H1 (cell line): ENCODE measurements at regions not wholly inside any gene's neighbourhood (a gene's known extent, or its start where the extent isn't known, plus 50 kb on each side); places are given as distances from the start of the nearest gene placed in this dataset.

ENCODE experiments used
- BRCA1 ChIP-seq: IDR thresholded peaks from 2 replicates; pipeline ENCODE4 v1.6.1; 2012; ENCODE audit warnings: low read depth, low read length, improper control_type of control experiment
- ZNF274 ChIP-seq: IDR thresholded peaks from 2 replicates; pipeline ENCODE4 v1.7.0; 2012; ENCODE audit warnings: low read length, borderline replicate concordance; ENCODE audit errors: extremely low read depth

DNA sequence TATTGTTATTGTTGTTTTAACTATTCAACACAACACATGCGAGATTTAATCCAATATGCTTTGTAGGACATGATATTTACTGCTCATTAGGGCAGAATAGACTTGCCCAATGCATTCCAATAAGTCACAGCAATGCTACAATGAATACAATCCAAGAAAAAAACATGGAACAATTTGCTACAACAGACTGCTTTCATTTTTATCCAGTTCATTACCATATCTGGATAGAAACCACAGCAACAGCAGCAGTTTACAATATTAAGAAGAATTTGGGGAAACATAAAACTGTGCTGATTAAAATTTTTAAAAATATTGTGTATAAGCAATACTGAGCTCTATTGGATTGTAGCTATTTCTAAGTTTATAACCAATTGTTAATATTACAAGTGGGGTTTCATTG lies 833.0 kb downstream of the DIAPH3 start (continued):
- TF ChIP-seq BRCA1 (no peak), ZNF274 (no peak)
